ENCODE measurements at regions not wholly inside any gene's neighbourhood (a gene's known extent, or its start where the extent isn't known, plus 50 kb on each side); places are given as distances from the start of the nearest gene placed in this dataset.

- TF ChIP-seq BHLHE40 (IDR thresholded peaks at IDR 0.05; ENCODE audit: low read depth, low read length) (no peak), CTCF (conservative IDR thresholded peaks at IDR 0.05; ENCODE audit: low read depth, low read length) (no peak), MXI1 (IDR thresholded peaks at IDR 0.05; ENCODE audit: borderline replicate concordance, low read depth, low read length) (no peak), CEBPB (IDR thresholded peaks at IDR 0.05; ENCODE audit: low read depth, low read length) (no peak), MAFK (IDR thresholded peaks at IDR 0.05; ENCODE audit: low read depth, low read length) (no peak), POLR2A (IDR thresholded peaks at IDR 0.05; ENCODE audit: low read depth, low read length) (no peak), RAD21 (IDR thresholded peaks at IDR 0.05; ENCODE audit: low read length) (no peak), MAZ (IDR thresholded peaks at IDR 0.05; ENCODE audit: borderline replicate concordance, low read depth, low read length) (no peak), SMC3 (IDR thresholded peaks at IDR 0.05; ENCODE audit: low read depth, low read length) (no peak)
Observed at GRCh38 chr12:108060067-108060466, 69.0 kb upstream of the WSCD2 start.

All from IMR-90 (cell line).